ENCODE measurements at regions not wholly inside any gene's neighbourhood (a gene's known extent, or its start where the extent isn't known, plus 50 kb on each side); places are given as distances from the start of the nearest gene placed in this dataset.
"Not testable (repeated sequence)": the region's sequence is repeated elsewhere in the genome, so short reads cannot be mapped to it uniquely, and the experiment has no call there.

GRCh38 chr2:101645886-101646285 lies 51.6 kb upstream of the MAP4K4 start:
- in situ Hi-C loops (cut with MboI; ENCODE audit: low pct_unique_long_range_greater_than_20kb, low sequenced_read_pairs); DNase-seq: not testable (repeated sequence)

- in situ Hi-C loops (cut with MboI; ENCODE audit: low pct_unique_long_range_greater_than_20kb, low sequenced_read_pairs) = no loop called here
- DNase-seq = no peak
Observed at GRCh38 chr2:101644842-101645383, 52.6 kb upstream of the MAP4K4 start.

GRCh38 chr2:101643004-101643524 lies 54.4 kb upstream of the MAP4K4 start:
- in situ Hi-C loops (cut with MboI; ENCODE audit: low pct_unique_long_range_greater_than_20kb, low sequenced_read_pairs) = no loop called here
- DNase-seq = no peak

GRCh38 chr2:101638817-101639605 lies 58.5 kb upstream of the MAP4K4 start:
- in situ Hi-C loops (cut with MboI; ENCODE audit: low pct_unique_long_range_greater_than_20kb, low sequenced_read_pairs) = no loop called here
- no peak for DNase-seq

GRCh38 chr2:101638181-101638711 lies 59.3 kb upstream of the MAP4K4 start:
- in situ Hi-C loops (cut with MboI; ENCODE audit: low pct_unique_long_range_greater_than_20kb, low sequenced_read_pairs) = no loop called here
- DNase-seq = no peak

GRCh38 chr2:101630224-101630949 lies 67.1 kb upstream of the MAP4K4 start:
- no peak for DNase-seq
- in situ Hi-C loops (cut with MboI; ENCODE audit: low pct_unique_long_range_greater_than_20kb, low sequenced_read_pairs) = no loop called here

GRCh38 chr2:101628030-101628392 lies 69.5 kb upstream of the MAP4K4 start:
- in situ Hi-C loops (cut with MboI; ENCODE audit: low pct_unique_long_range_greater_than_20kb, low sequenced_read_pairs) = no loop called here
- DNase-seq = no peak

GRCh38 chr2:101627285-101628029 lies 70.0 kb upstream of the MAP4K4 start:
- no peak for DNase-seq

GRCh38 chr2:101625814-101626213 lies 71.7 kb upstream of the MAP4K4 start:
- DNase-seq; in situ Hi-C loops (cut with MboI; ENCODE audit: low pct_unique_long_range_greater_than_20kb, low sequenced_read_pairs): not testable (repeated sequence)

More at GRCh38 chr2:101627285-101628029, 70.0 kb upstream of the MAP4K4 start:
- in situ Hi-C loops (cut with MboI; ENCODE audit: low pct_unique_long_range_greater_than_20kb, low sequenced_read_pairs) = no loop called here

GRCh38 chr2:101625387-101625786 lies 72.1 kb upstream of the MAP4K4 start:
- in situ Hi-C loops (cut with MboI; ENCODE audit: low pct_unique_long_range_greater_than_20kb, low sequenced_read_pairs) = no loop called here
- DNase-seq = no peak

GRCh38 chr2:101624706-101625332 lies 72.7 kb upstream of the MAP4K4 start:
- no peak for DNase-seq
- in situ Hi-C loops (cut with MboI; ENCODE audit: low pct_unique_long_range_greater_than_20kb, low sequenced_read_pairs) = no loop called here

GRCh38 chr2:101623031-101623521 lies 74.4 kb upstream of the MAP4K4 start:
- peak; percentile 85 for DNase-seq
- in situ Hi-C loops (cut with MboI; ENCODE audit: low pct_unique_long_range_greater_than_20kb, low sequenced_read_pairs) = no loop called here

- no peak for DNase-seq
- in situ Hi-C loops (cut with MboI; ENCODE audit: low pct_unique_long_range_greater_than_20kb, low sequenced_read_pairs) = no loop called here
Observed at GRCh38 chr2:101622210-101623030, 75.1 kb upstream of the MAP4K4 start.

- in situ Hi-C loops (cut with MboI; ENCODE audit: low pct_unique_long_range_greater_than_20kb, low sequenced_read_pairs) = no loop called here
- DNase-seq = peak; percentile 73
Observed at GRCh38 chr2:101619191-101619591, 78.3 kb upstream of the MAP4K4 start.

- in situ Hi-C loops (cut with MboI; ENCODE audit: low pct_unique_long_range_greater_than_20kb, low sequenced_read_pairs) = no loop called here
- peak; percentile 77 for DNase-seq
Observed at GRCh38 chr2:101617796-101618195, 79.7 kb upstream of the MAP4K4 start.

- in situ Hi-C loops (cut with MboI; ENCODE audit: low pct_unique_long_range_greater_than_20kb, low sequenced_read_pairs) = no loop called here
- DNase-seq = no peak
Observed at GRCh38 chr2:101617188-101617587, 80.3 kb upstream of the MAP4K4 start.

GRCh38 chr2:101614127-101614759 lies 83.3 kb upstream of the MAP4K4 start:
- no peak for DNase-seq
- in situ Hi-C loops (cut with MboI; ENCODE audit: low pct_unique_long_range_greater_than_20kb, low sequenced_read_pairs) = no loop called here

All from KBM-7 (cell line).